Activated CD4-positive, alpha-beta T cell treated with anti-CD3 and anti-CD28 coated beads, Interleukin-10, Interleukin-2, amounts not matched to agents 100 ng/mL and 50 ng/mL, durations not matched to agents 16 hours and 8 hours (primary cell): ENCODE measurements at regions not wholly inside any gene's neighbourhood (a gene's known extent, or its start where the extent isn't known, plus 50 kb on each side); places are given as distances from the start of the nearest gene placed in this dataset.
"Not testable (repeated sequence)": the region's sequence is repeated elsewhere in the genome, so short reads cannot be mapped to it uniquely, and the experiment has no call there.

Source experiments
- DNase-seq: peaks from one replicate; pipeline ENCODE4 v3.0.0-alpha.2; 2020

DNA sequence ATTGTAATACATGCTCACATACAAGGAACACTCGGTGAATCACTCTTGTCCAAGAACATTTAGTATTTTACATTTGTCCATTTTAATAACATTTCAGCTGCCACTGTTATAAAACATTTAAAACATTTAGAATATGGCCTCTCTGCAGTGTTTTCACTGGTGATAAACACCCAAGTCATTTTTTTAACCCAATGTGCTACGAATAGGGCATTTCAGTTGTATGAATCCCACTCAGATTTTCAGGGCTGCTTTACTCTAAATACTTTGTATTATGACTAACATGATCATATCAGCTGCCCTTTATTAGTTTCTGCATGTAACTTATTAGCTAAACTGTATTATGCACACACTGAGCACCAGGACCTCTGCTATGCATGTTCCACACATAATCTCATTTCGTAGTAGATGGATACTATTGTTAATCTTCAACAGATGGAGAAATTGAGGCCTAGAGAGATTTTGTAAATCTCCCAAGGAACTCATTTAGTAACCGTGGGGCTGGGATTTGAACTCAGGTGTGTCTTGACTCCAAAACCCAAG is 148.6 kb upstream of the CDIN1 start:
- no peak for DNase-seq

GRCh38 chr15:36432161-36432560 is 147.3 kb upstream of the CDIN1 start:
- no peak for DNase-seq

DNA sequence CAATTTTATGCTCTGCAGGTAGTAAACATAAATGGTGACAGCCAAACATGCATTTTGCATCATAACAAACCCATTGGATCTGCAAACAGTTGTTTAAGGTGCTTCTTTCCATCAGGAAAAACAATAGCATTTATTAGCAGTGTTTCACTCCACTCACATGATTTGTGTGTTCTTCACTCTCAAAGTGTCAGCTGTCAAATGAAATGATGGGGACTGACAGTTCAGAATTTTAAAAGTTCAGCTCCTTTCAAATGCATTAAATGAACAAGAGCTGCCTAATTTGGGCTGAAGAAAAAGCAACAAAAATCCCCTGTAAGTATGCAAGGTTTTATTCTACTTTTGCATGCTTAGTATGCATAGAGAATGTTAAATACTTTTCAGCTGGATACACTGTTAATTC is 145.2 kb upstream of the CDIN1 start:
- DNase-seq = no peak

GRCh38 chr15:36438499-36438898 is 140.9 kb upstream of the CDIN1 start:
- no peak for DNase-seq

DNA sequence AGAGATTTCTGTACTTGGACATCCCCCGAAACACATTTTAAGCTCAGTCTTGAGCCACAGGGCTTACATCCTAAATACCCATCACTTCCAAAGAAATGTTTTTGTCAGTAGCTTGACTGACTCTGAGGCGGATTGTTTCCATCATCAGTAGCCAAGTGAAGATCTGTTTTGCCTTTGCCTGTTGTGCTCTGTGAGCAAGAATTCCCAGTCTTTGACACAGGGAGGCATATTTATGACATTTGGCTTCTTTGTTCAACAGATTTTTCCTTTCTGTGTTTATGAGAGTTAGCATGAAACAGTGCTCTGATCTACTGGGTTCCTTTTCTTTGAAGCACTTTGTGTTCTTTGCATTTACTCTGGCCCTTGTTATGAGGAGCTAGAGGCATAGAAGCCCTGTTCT is 132.1 kb upstream of the CDIN1 start:
- no peak for DNase-seq

GRCh38 chr15:36448418-36448817 is 131.0 kb upstream of the CDIN1 start:
- no peak for DNase-seq

DNA sequence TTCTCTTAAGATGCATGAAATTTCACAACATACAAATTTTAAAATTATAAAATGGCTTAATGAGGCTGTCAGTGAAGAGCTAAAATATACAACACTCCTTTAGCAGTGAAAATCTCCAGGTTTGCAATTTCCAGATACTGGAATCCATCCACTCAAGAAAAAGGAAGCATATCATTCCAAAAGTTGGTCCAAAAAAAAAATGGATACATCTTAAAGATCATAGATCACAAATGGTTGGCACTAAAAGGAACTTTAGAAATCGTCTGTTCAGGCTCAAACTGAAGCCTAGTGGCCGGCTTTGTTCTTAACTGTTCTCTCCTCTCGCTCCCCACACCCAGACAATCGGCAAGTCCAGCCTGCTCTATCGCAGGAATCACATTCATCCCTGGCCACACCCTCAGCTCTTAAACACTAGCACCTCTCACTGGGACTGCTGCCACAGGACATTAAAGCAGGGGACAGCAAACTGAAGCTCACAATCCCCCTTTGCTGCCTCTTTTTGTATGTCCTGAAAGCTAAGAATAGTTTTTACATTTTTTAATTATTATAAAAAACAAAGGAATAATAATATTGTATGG is 130.3 kb upstream of the CDIN1 start:
- no peak for DNase-seq

DNA sequence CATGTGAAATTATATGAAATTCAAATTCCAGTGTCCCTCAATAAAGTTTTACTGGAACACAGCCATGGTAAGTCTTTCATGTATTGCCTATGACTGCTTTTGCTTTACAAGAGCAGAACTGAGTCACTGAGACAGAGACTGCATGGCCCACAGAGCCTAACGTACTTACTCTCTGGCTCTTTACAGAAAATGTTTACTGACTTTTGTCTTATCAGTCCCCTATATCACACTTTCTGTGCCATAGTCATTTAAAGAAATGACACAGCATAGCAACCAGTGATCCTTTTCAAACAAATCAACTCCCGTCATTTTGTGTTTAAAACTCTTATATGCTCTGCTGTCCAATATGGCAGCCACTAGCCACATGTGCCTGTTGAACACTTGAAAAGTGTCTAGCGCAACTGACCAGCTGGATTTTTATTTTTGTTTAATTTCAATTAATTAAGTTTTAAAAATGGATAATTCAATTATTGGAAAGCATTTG is 129.7 kb upstream of the CDIN1 start:
- no peak for DNase-seq

DNA sequence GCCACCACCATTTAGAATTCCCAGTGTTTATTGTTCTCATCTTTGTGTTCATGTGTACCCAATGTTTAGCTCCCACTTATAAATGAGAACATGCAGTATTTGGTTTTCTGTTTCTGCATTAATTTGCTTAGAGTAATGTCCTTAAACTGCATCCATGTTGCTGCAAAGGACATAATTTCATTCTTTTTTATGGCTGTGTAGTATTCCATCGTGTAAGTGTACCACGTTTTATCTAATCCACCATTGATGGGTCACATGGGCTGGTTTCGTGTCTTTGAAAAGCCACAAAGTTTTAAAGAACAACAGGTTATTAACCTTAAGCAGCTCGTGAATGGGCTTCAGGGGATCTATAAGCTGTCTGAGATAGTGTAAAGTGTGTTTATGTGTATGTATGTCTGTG is 125.2 kb upstream of the CDIN1 start:
- not testable (repeated sequence) for DNase-seq

DNA sequence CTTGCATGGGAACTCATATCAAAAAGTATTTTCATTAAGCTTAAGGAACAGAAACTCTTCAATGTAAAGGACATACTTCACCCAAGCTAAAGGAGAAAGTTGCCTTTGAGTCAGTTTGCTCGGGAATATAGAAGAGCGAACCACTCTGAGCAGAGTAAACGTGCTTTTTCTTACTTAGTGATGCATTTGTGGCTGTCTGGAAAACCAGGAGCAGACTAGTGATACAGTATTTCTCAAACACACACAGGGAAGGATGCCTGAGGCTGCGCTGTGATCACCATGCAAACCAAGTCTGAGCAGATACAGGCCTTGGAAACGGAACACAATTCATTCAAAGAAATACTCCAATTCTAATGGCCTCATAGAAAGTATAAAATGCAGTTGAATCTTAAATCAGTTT is 121.0 kb upstream of the CDIN1 start:
- no peak for DNase-seq

GRCh38 chr15:36465304-36465703 is 114.1 kb upstream of the CDIN1 start:
- no peak for DNase-seq

DNA sequence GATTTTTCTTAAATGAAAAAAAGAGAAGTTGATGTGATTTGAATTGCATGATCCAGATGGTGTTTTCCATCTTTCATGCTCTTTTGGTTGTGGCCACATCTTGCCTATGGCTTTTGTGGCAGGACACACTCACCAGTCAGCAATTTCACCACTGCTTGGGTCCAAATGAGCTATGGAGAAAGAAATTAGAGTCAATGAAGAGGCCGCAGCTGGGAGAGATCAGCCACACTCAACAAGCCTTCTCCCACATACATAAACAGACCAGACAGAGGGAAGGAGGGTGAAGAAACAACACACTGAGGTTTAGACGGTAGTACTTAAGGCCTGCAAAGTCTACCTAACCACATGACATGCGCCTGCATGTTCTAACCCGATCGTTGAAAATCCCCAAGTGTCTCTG is 110.7 kb upstream of the CDIN1 start:
- DNase-seq = no peak

DNA sequence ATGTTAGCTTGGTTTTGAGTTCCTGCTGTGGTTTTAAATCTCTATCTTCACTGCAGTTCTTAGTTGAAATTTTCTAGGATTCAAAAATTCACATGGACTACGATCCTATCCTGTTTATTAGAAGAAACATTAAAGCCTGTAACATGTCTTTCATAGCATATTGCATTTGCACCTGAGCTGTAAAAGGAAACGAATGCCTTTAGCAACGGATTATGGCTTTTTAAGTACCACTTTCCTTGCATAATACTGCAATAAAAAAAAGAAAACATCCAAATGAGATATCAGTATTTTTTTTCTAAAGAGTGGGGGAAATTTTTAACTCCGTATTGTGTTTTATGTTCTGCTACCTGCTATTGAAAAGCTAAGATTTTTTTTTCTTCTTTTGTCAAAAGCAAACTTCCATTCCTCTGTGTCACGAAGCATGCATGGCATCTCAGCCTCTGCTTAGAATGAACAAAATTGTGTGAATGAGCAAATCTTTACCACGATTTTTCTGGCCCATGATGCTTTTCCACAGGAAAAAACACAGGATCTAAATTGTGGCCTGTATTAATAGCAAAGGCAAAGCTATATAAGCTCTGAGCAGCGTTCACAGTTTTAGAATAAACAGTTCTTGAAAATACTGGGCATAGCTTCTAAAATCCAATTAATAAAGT is 110.0 kb upstream of the CDIN1 start:
- DNase-seq = no peak

GRCh38 chr15:36472672-36473071 is 106.8 kb upstream of the CDIN1 start:
- no peak for DNase-seq

GRCh38 chr15:36478561-36478960 is 100.9 kb upstream of the CDIN1 start:
- DNase-seq = no peak

- no peak for DNase-seq
These were observed 100.1 kb upstream of the CDIN1 start for GRCh38 chr15:36479200-36479896.

GRCh38 chr15:36481156-36481555 is 98.3 kb upstream of the CDIN1 start:
- DNase-seq = no peak

GRCh38 chr15:36483409-36483808 is 96.0 kb upstream of the CDIN1 start:
- DNase-seq = no peak

- no peak for DNase-seq
These were observed 95.2 kb upstream of the CDIN1 start for GRCh38 chr15:36484038-36484778.

GRCh38 chr15:36491912-36492311 is 87.5 kb upstream of the CDIN1 start:
- no peak for DNase-seq

DNA sequence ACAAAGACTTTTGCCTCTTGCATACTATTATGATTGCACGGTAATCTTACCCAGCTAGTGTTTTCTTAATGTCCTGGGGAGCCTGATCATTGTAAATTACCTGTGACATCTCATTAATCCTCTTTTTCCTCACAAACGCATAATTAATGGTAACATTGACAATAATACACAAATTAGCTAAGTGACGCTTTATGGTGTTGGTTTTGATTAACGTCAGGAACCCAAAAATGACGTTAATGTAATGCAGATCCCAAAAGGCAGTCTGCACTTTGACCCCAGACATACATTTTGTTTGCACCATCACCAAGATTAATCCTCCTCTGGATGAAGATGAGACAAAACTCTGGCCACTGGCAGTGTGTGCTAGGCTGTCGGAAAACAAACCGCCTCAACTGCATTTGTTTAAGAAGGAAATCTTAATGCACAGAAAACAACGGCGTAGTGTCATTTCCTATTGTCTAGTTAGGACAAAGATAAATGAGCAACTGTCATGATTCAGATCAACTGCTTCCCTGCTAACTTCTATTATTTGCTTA is 83.9 kb upstream of the CDIN1 start:
- no peak for DNase-seq

DNA sequence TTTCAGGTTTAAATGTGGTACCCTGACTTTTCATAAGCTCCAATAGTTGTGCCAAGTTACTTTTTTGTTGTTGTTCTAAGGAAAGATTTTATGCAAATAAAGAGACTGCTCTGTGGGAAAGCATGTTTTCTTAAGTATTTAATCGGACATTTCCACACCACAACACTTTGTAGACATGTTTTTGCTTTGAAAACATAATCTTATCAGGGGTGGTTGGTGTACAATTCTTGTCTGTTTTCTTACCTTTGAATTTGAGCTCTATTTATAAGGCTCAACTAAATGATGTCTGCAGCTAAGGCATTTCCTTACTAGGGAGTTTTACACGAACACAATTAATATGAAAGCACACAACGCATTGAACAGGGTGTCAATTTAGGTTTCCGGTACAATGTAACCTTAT is 81.5 kb upstream of the CDIN1 start:
- no peak for DNase-seq

DNA sequence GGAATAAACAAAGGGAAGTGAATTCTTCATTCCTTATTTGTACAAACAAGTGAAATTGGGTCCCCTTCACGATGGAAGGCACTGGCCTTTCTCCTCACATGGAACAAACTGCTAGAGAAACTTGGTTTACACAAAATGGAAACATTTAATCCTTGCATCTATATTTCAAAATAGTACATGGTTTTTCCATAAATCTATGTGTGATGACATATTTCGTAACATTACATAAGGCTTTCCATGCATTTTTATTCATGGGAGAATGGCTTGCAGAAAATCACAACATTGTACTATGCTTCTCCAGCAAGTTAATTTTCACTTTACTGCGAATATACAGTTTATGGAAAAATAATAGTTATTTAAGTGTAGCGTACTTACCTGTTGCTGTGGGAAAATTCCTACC is 81.0 kb upstream of the CDIN1 start:
- DNase-seq = no peak
